ENCODE measurements at regions not wholly inside any gene's neighbourhood (a gene's known extent, or its start where the extent isn't known, plus 50 kb on each side); places are given as distances from the start of the nearest gene placed in this dataset.

DNA sequence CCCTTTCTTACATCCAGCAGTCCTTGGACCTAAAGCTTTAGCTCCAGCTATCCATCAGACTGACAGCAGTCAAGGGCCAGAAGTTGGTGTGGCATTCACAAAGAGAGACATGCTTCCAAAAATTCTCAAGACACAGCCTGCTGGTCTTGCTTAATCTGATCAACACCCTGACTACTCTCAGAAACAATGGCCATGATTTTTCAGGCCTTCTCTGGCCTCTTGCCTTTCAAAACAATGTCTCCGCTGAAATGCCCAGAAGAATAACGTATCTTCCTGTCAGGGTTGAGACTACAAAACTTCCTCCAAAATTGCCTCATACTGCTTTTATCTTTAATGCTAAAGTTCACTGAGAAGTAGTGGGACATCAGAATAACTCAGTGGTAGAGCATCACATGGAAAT, 205.4 kb upstream of the SETMAR start:
- Histone ChIP-seq H3K4me1 (no peaks in the 10 kb centered on the region), H3K27me3 (no peaks in the 10 kb centered on the region), H3K36me3 (no peaks in the 10 kb centered on the region), H3K4me3 (no peak overlapping the region), H3K27ac (no peak overlapping the region), H3K9me3 (peaks cover 0 to 15% (median 5%) of the 10 kb centered on the region in 4 donors)
- intact Hi-C loops (cut with DNase I; ENCODE audit: low total_unique reads) = no loop called here
- DNase-seq = no peak
- TF ChIP-seq, protein P1, sequence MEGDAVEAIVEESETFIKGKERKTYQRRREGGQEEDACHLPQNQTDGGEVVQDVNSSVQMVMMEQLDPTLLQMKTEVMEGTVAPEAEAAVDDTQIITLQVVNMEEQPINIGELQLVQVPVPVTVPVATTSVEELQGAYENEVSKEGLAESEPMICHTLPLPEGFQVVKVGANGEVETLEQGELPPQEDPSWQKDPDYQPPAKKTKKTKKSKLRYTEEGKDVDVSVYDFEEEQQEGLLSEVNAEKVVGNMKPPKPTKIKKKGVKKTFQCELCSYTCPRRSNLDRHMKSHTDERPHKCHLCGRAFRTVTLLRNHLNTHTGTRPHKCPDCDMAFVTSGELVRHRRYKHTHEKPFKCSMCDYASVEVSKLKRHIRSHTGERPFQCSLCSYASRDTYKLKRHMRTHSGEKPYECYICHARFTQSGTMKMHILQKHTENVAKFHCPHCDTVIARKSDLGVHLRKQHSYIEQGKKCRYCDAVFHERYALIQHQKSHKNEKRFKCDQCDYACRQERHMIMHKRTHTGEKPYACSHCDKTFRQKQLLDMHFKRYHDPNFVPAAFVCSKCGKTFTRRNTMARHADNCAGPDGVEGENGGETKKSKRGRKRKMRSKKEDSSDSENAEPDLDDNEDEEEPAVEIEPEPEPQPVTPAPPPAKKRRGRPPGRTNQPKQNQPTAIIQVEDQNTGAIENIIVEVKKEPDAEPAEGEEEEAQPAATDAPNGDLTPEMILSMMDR (IDR thresholded peaks at IDR 0.05) = no peak
- TF ChIP-seq EP300 (IDR thresholded peaks at IDR 0.05) = no peak
- no peak for TF ChIP-seq POLR2A (IDR thresholded peaks at IDR 0.05)
- TF ChIP-seq POLR2AphosphoS5 (IDR thresholded peaks at IDR 0.05) = no peak
- WGBS, 5 donors = 70 to 94% (median 81%) methylated on average over 2 of the region's 2 CpGs

DNA sequence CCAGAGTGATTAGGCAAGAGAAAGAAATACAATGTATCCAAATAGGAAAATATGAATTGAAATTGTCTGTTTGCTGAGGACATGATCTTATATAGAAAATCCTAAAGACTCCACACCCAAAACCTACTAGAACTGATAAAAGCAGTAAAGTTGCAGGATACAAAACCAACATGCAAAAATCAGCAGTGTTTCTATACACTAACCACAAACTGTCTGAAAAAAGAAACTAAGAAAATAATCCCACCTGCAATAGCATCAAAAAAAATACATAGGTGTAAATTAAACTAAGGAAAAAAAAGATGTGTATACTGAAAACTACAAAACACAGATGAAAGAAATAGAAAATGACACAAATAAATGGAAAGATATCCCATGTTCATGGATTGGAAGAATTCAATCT, 203.6 kb upstream of the SETMAR start:
- no peak for DNase-seq
- no peaks in the 10 kb centered on the region for H3K36me3 ChIP-seq
- TF ChIP-seq POLR2A (IDR thresholded peaks at IDR 0.05) (no peak), POLR2AphosphoS5 (IDR thresholded peaks at IDR 0.05) (no peak), EP300 (IDR thresholded peaks at IDR 0.05) (no peak)
- TF ChIP-seq, protein P1 (IDR thresholded peaks at IDR 0.05) = no peak
- H3K27me3 ChIP-seq = no peaks in the 10 kb centered on the region
- no peaks in the 10 kb centered on the region for H3K4me1 ChIP-seq
- H3K4me3 ChIP-seq = no peak overlapping the region
- H3K27ac ChIP-seq = no peak overlapping the region
- H3K9me3 ChIP-seq = peaks cover 0 to 16% (median 8%) of the 10 kb centered on the region in 4 donors
- intact Hi-C loops (cut with DNase I; ENCODE audit: low total_unique reads) = no loop called here

DNA sequence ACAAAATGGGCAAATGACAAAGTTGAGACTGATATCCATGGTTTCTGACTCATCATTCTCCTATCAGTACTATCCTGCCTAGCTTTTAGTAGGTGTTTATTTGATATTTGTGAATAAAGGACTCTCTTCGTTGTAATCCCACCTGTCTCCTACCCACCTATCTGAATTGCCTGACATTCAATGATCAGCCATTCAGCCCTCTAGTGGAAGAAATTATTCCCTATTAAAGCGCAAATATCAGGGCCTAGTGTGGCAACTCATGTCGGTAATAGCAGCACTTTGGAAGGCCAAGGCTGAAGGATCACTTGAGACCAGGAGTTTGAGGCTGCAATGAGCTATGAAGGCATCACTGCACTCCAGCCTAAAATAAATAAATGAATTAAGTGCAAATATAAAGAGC, 195.7 kb upstream of the SETMAR start:
- intact Hi-C loops (cut with DNase I; ENCODE audit: low total_unique reads) = no loop called here
- Histone ChIP-seq H3K27ac (no peak overlapping the region), H3K27me3 (no peaks in the 10 kb centered on the region), H3K36me3 (no peaks in the 10 kb centered on the region), H3K4me3 (no peak overlapping the region), H3K4me1 (no peaks in the 10 kb centered on the region), H3K9me3 (peaks cover 0 to 10% (median 0%) of the 10 kb centered on the region in 4 donors)
- DNase-seq = no peak
- 52 to 73% (median 65%) methylated on average over 3 of the region's 3 CpGs for WGBS, 5 donors
- TF ChIP-seq EP300 (IDR thresholded peaks at IDR 0.05) = no peak
- TF ChIP-seq POLR2AphosphoS5 (IDR thresholded peaks at IDR 0.05) = no peak
- no peak for TF ChIP-seq POLR2A (IDR thresholded peaks at IDR 0.05)
- TF ChIP-seq, protein P1 (IDR thresholded peaks at IDR 0.05) = no peak

DNA sequence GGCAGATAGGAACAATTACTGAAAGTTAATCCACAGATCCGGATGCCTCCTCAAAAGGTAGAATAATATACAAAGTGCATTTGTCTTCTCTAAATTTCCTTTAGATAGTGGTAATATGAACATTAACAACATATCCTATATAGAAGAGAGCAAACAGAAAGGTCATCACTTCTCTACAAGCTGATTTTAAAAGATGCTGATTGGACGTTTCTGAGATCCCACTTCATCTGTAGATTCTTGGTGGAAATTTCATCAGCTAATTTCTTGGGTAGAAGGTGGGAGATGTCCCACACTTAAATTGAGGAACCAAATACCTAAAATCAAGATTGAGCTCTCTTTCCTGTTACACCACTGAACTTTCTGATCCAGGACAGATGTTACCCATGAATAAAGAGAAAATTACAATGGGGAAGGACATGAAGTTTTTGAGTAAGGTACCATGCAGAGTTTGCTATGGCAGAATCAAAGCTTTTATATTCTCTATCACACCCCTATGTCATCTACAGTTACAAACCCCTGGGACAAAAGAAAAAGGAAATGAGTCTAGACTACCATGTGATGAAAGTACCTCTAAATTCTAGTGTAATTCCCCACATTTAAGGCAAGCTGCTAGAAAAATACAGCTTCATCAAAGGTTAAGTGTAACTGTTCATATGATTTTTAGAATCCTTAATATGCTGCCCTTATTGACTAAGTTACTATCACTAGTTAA, 189.2 kb upstream of the SETMAR start:
- DNase-seq = no peak
- Histone ChIP-seq H3K4me1 (no peaks in the 10 kb centered on the region), H3K4me3 (no peak overlapping the region), H3K36me3 (no peaks in the 10 kb centered on the region), H3K27me3 (no peaks in the 10 kb centered on the region), H3K27ac (no peak overlapping the region), H3K9me3 (no peaks in the 10 kb centered on the region)
- 69 to 77% (median 75%) methylated on average over 2 of the region's 2 CpGs for WGBS, 5 donors
- TF ChIP-seq EP300 (IDR thresholded peaks at IDR 0.05) (no peak), POLR2A (IDR thresholded peaks at IDR 0.05) (no peak), POLR2AphosphoS5 (IDR thresholded peaks at IDR 0.05) (no peak)
- TF ChIP-seq, protein P1 (IDR thresholded peaks at IDR 0.05) = no peak
- intact Hi-C loops (cut with DNase I; ENCODE audit: low total_unique reads) = no loop called here
